Smooth muscle cell (in vitro differentiated cells): ENCODE measurements at regions not wholly inside any gene's neighbourhood (a gene's known extent, or its start where the extent isn't known, plus 50 kb on each side); places are given as distances from the start of the nearest gene placed in this dataset.
A peak's percentile ranks its signal among the peaks of the same experiment; 100 is the strongest.
"Not testable (repeated sequence)": the region's sequence is repeated elsewhere in the genome, so short reads cannot be mapped to it uniquely, and the experiment has no call there.

ENCODE experiments used
- DNase-seq: peaks from one replicate; lab custom pipeline; 2025; ENCODE audit not compliant: unreplicated experiment; lab: John Stamatoyannopoulos, UW
- H2AFZ ChIP-seq: fragments of 200-600 bp; sonication (generic); 2 replicates; pipeline ENCODE4 v1.6.0; 2016; ENCODE audit warnings: antibody characterized with exemption, low read depth, mild to moderate bottlenecking
- H3F3A ChIP-seq: fragments of 200-600 bp; sonication (generic); 2 replicates; pipeline ENCODE4 v1.6.0; 2017; ENCODE audit warnings: antibody characterized with exemption, low read depth
- H3K27ac ChIP-seq: fragments of 200-600 bp; sonication (generic); 2 replicates; pipeline ENCODE4 v1.5.1; 2016; ENCODE audit warnings: low read depth, mild to moderate bottlenecking
- H3K27me3 ChIP-seq: fragments of 200-600 bp; sonication (generic); 2 replicates; pipeline ENCODE4 v1.6.1; 2016; ENCODE audit warnings: low read depth, mild to moderate bottlenecking
- H3K36me3 ChIP-seq: fragments of 200-600 bp; sonication (generic); 2 replicates; pipeline ENCODE4 v1.5.1; 2016; ENCODE audit warnings: low read depth
- H3K4me1 ChIP-seq: fragments of 200-600 bp; sonication (generic); 2 replicates; pipeline ENCODE4 v1.5.1; 2016; ENCODE audit warnings: low read depth
- H3K4me2 ChIP-seq: fragments of 200-600 bp; sonication (generic); 2 replicates; pipeline ENCODE4 v1.6.0; 2016; ENCODE audit warnings: mild to moderate bottlenecking
- H3K4me3 ChIP-seq: fragments of 200-600 bp; sonication (generic); 2 replicates; pipeline ENCODE4 v1.5.1; 2016; ENCODE audit warnings: mild to moderate bottlenecking
- H3K79me2 ChIP-seq: fragments of 200-600 bp; sonication (generic); 2 replicates; pipeline ENCODE4 v1.6.0; 2016; ENCODE audit warnings: low read depth, mild to moderate bottlenecking
- H3K9ac ChIP-seq: fragments of 200-600 bp; sonication (generic); 2 replicates; pipeline ENCODE4 v1.6.0; 2016; ENCODE audit warnings: low read depth
- H3K9me3 ChIP-seq: fragments of 200-600 bp; sonication (generic); replicated peaks from 2 replicates; pipeline ENCODE4 v1.5.1; 2016; ENCODE audit warnings: low read depth
- H4K20me1 ChIP-seq: fragments of 200-600 bp; sonication (generic); 2 replicates; pipeline ENCODE4 v1.6.0; 2016; ENCODE audit warnings: low read depth
- WGBS: methylation state at CpG from one replicate; pipeline ENCODE4 v1.1.7; 2016; ENCODE audit warnings: low lambda C conversion rate; 5-methylcytosine and 5-hydroxymethylcytosine counted together
- TF ChIP-seq, protein P1 (sequence below): fragments of 200-600 bp; sonication (generic); IDR thresholded peaks from 2 replicates; pipeline ENCODE4 v1.5.1; 2017; ENCODE audit warnings: borderline replicate concordance, mild to moderate bottlenecking, antibody characterized with exemption; ENCODE audit not compliant: insufficient read depth, poor library complexity, severe bottlenecking

DNA sequence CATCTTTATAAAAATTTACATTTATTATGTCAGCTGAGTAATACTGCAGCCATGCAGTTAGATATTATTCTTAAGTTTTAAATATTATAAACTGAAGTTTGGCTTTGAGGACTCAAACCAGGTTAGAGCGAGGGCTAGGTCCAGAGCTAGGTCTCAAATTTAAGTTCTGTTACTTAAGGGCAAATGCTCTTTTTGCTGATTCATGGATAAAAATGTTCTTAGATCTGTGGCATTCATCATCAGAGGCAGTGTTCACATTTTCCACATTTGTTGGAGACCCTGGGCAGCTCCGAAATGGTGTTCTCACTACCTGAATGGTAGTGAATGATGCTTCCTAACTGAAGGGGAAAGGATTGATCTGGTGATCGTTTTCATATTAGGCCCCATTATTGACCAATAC lies 121.4 kb upstream of the MB21D2 start:
- Histone ChIP-seq H3K9ac (no peak overlapping the region), H3K9me3 (no peaks in the 10 kb centered on the region), H3K27ac (no peak overlapping the region), H3K4me3 (no peak overlapping the region), H4K20me1 (no peaks in the 10 kb centered on the region), H3K79me2 (no peaks in the 10 kb centered on the region), H2AFZ (no peak overlapping the region), H3K36me3 (no peaks in the 10 kb centered on the region), H3F3A (no peaks in the 10 kb centered on the region), H3K27me3 (no peaks in the 10 kb centered on the region), H3K4me1 (no peaks in the 10 kb centered on the region), H3K4me2 (no peak overlapping the region)
- TF ChIP-seq, protein P1, sequence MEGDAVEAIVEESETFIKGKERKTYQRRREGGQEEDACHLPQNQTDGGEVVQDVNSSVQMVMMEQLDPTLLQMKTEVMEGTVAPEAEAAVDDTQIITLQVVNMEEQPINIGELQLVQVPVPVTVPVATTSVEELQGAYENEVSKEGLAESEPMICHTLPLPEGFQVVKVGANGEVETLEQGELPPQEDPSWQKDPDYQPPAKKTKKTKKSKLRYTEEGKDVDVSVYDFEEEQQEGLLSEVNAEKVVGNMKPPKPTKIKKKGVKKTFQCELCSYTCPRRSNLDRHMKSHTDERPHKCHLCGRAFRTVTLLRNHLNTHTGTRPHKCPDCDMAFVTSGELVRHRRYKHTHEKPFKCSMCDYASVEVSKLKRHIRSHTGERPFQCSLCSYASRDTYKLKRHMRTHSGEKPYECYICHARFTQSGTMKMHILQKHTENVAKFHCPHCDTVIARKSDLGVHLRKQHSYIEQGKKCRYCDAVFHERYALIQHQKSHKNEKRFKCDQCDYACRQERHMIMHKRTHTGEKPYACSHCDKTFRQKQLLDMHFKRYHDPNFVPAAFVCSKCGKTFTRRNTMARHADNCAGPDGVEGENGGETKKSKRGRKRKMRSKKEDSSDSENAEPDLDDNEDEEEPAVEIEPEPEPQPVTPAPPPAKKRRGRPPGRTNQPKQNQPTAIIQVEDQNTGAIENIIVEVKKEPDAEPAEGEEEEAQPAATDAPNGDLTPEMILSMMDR = no peak
- WGBS = 88% methylated on average over 3 of the region's 3 CpGs
- no peak for DNase-seq

DNA sequence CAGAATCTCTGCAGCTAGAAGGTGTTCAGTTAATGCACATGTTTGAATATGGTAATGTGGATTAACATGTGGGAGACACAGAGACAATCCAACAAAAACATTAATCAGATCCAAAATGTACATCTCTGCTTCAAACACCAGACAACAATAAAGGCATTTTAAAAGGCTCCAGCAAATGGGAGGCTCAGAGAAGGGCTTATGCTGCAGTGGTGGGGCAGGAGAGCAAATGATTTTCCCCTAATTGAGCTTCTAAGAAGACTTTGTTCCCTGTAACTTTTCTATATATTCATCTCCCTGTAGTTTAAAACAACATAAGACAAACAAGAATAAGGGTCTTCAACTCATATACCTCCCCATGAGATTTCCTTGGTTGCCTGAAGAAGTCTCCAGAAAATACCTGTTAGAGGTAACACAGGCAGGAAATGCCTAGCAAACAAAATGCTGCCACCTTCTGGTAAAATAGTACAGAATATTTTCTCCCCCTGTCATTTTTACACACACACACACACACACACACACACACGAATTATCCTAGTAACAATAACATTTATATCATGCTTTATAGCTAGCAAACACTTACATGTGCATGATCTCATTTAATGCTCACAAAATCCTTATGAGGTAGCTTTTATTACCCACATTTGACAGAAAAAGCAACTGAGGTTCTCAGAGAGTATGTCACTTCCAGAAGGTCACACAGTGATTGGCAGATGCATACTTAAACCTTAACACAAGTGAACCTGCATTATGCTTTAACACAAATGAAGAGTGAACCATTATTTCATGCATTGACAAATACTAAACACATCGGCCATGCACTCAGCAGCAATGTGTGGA lies 123.4 kb upstream of the MB21D2 start:
- Histone ChIP-seq H3F3A (no peaks in the 10 kb centered on the region), H3K4me2 (no peak overlapping the region), H3K27me3 (no peaks in the 10 kb centered on the region), H2AFZ (no peak overlapping the region), H3K9ac (no peak overlapping the region), H4K20me1 (no peaks in the 10 kb centered on the region), H3K79me2 (no peaks in the 10 kb centered on the region), H3K9me3 (no peaks in the 10 kb centered on the region), H3K36me3 (no peaks in the 10 kb centered on the region), H3K4me3 (no peak overlapping the region), H3K27ac (no peak overlapping the region), H3K4me1 (no peaks in the 10 kb centered on the region)
- TF ChIP-seq, protein P1 = peak; percentile 55
- 38% methylated on average over 2 of the region's 2 CpGs for WGBS
- no peak for DNase-seq

DNA sequence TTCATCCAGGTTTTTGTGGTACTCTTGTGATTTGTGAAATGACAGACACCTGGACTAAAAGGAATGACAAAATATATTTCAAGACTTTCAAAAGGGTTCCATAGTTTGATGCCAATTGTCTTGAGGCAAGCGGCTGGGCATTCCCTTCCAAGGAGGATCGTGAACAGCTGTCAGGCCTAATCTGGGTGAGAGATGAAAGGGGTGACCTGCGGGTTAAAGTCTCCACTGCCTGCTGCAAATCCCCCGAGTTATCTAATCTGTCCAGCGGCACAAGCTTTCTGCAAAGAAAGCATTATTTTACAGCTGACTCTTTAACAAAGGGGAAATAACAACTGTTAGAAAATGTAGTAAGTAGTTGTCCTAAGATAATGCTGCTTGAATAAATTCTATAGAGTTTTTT lies 128.7 kb upstream of the MB21D2 start:
- Histone ChIP-seq H3K4me3 (no peak overlapping the region), H4K20me1 (no peaks in the 10 kb centered on the region), H3K4me1 (no peaks in the 10 kb centered on the region), H2AFZ (no peak overlapping the region), H3K4me2 (no peak overlapping the region), H3K27me3 (no peaks in the 10 kb centered on the region), H3K9me3 (no peaks in the 10 kb centered on the region), H3K79me2 (no peaks in the 10 kb centered on the region), H3F3A (no peaks in the 10 kb centered on the region), H3K36me3 (no peaks in the 10 kb centered on the region), H3K27ac (no peak overlapping the region), H3K9ac (no peak overlapping the region)
- TF ChIP-seq, protein P1 = no peak
- no peak for DNase-seq
- 71% methylated on average over 5 of the region's 5 CpGs for WGBS

DNA sequence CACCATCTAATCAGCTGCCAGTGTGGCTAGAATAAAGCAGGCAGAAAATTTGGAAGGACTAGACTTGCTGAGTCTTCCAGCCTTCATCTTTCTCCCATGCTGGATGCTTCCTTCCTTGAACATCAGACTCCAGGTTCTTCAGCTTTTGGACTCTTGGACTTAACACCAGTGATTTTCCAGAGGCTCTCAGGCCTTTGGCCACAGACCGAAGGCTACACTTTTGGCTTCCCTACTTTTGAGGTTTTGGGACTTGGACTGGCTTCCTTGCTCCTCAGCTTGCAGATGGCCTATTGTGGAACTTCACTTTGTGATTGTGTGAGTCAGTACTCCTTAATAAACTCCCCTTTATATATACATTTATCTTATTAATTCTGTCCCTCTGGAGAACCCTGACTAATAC lies 129.8 kb upstream of the MB21D2 start:
- not testable (repeated sequence) for H3K79me2 ChIP-seq

More for the DNA sequence above, 129.8 kb upstream of the MB21D2 start:
- not testable (repeated sequence) for DNase-seq, H3K4me2 ChIP-seq, H3K27ac ChIP-seq, H3K36me3 ChIP-seq, H3F3A ChIP-seq, H3K27me3 ChIP-seq, H2AFZ ChIP-seq, H3K9ac ChIP-seq, H4K20me1 ChIP-seq, H3K4me1 ChIP-seq, H3K4me3 ChIP-seq, H3K9me3 ChIP-seq
- WGBS = 0% methylated on average over 1 of the region's 1 CpG
